GM18505 (cell line): ENCODE measurements at regions not wholly inside any gene's neighbourhood (a gene's known extent, or its start where the extent isn't known, plus 50 kb on each side); places are given as distances from the start of the nearest gene placed in this dataset.
"Not testable (repeated sequence)": the region's sequence is repeated elsewhere in the genome, so short reads cannot be mapped to it uniquely, and the experiment has no call there.

ENCODE experiments used
- ATAC-seq: cut with Tn5 transposase; IDR thresholded peaks from one replicate; pipeline ENCODE4 v1.9.1; 2021; ENCODE audit not compliant: unreplicated experiment
- POLR2A ChIP-seq: IDR thresholded peaks from 4 replicates; pipeline ENCODE4 v1.6.1; 2011; ENCODE audit warnings: borderline replicate concordance; ENCODE audit not compliant: insufficient read depth, insufficient read length; ENCODE audit errors: extremely low read depth

DNA sequence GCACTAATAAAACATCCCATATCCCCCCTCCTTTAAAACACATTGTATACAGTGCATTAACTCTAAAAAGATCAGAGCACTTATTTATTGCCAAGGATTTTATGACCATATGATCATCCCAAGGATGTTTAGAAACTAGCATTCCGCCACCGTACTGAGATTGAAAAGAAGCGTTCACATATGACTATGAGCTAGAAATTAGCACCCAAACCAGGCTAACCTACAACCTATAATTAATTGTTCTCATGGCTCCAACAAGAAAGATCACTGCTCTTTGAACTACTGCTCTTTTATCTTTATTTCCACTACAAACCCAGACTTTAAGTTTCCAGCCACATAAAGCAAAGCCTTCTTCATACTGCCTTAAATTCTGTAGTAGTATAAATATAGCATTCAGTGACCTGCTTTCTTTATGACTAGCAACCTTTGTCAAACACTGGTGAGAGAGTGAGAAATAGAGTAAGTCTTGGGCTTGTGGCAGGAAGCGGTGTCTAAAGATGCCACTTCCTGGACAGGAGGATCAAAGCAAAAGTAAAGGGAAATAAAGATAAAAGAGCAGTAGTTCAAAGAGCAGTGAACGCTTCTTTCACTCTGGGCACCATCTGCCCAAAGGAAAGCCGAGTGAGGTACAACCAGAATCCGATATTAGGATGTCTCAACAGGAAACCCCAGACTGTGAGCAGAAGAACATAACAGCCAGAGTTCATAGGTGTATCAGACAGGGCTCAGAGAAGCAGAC is 151.1 kb upstream of the ERCC6L2 start:
- no peak for TF ChIP-seq POLR2A
- peak; percentile 94 for ATAC-seq

DNA sequence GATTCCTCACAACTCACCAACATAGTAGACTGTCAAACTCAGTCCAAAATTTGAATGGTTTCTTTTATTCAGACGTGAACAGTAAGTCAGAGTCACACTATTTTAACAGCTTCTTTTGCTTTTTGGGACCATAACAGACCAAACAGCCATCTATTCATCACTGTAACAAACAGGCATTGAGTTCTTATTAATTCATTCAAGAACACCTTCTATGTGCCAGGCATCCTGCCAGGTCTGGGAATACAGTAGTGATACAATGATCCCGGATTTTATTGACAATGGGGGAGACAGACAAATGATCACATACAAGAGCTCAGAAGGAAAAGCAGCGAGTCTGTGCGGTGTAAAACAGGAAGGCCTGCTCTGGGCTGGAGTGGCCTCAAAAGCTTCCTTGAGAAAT is 153.3 kb upstream of the ERCC6L2 start:
- no peak for ATAC-seq
- no peak for TF ChIP-seq POLR2A

DNA sequence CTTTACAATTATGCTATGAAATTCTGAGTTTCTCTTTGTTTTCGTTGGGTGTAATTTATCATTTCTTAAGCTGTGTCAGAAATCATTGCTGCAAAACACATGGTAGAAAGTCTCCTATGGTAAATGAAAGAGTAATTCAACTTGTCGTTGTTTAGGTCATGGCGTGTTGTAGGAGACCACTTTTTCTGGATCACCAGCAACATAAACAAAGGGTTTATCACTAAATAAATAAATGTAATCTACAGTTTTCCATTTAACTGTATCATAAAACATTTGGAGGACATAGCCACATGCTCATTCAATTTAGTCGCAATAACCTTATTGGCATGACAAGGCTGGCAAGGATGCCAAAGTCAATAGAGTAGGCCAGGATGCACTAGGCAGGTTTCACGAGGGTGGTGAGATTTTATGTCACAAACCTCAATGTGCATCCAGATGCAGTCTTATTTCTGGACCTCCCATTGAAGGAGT is 154.4 kb upstream of the ERCC6L2 start:
- no peak for TF ChIP-seq POLR2A
- no peak for ATAC-seq

DNA sequence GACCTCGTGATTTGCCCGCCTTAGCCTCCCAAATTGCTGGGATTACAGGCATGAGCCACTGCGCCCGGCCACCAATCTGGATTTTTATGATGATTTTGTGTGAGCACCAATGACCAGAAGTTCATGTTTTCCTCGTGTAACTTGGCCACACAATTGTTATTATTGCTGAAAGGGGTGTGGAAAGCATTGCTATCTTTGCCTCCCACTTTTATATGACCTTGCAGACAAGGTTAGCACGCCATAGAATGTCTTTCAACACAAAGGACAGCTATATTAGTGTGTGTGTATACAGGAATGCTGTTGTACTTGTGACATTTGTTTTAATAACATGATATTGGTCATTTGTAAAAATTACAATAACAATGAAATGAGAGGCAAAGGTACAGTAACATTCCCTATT is 155.0 kb upstream of the ERCC6L2 start:
- ATAC-seq, result no peak
- TF ChIP-seq POLR2A, result no peak

DNA sequence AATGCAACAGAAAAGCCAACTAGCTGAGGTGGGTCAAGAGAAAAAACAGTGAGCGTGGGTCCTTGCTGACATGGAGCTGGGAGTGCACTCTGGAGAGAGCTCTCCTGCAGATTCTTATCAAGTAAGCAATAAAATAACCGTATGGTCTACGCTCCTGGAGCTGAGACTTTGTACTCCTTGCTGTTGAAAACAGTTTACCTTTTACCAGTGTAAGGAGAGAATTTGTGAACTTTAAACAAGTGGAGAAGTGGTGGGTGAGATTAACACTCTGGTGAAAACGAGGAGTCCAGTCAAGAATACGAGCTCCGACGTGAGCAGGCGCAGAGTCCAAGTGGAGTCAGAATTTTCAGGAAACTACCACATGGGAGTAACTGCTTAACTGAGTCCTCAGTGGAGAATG is 156.1 kb upstream of the ERCC6L2 start:
- no peak for TF ChIP-seq POLR2A
- ATAC-seq, result no peak

DNA sequence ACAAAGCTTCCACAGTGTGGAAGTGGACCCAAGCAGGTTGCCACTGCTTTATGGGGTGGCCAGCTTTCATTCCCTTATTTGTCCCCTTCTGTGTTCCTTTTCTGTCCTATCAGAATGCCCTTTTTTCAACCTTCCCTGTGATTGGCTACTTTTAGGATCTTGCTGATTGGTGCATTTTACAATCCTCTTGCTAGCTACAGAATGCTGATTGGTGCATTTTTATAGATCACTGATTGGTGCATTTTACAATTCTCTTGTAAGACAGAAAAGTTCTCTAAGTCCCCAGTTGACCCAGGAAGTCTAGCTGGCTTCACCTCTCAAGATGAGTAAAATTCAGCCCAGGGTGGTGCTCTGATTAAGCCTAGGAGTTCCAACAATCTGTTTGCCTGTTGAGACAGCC is 157.2 kb upstream of the ERCC6L2 start:
- TF ChIP-seq POLR2A, result no peak
- ATAC-seq, result no peak

DNA sequence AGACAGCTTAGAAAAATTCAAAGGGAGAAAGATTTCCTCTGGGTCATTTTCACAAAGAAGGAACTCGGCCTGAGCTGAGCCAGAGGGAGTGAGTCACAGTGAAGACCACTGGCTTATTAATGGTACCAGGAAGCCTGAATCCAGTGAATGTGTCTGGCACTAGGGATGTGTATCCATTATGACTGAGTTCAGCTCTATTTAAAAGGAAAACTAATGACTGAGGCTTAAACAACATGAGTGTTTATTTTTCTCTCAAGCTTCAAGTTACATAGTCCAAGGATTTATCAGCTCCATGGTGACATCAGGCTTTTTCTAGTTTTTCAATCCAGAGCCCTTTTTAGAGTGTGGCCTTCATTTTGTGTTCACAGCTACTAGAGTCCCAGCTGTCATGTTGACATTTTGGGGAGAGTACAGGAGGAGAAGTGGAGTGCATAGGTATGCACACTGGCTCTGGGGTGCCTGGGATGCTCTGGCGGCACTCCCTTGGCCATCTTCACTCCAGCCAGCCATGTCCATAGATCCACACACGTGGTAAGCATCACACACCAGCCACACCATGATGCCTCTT is 159.5 kb upstream of the ERCC6L2 start:
- ATAC-seq, result no peak
- no peak for TF ChIP-seq POLR2A

DNA sequence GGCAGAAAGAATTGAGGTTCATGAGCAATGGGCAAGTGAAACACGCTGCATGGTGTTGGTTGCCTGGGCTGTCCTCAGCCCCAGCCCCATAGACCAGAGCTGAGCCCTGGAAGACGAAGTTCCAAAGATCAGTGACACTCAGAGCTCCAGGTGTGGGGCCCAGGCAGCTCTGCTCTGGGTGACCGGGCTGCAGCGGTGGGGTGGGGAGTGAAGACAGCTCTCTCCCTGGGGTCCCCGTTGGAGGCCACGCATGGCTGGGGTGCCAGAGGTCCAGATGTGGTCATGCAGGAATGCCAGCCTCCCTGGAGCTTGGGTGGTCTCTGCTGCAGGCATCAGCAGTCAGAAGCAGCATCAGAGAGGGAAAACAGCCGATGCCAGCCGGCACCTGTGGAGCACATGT is 165.0 kb upstream of the ERCC6L2 start:
- TF ChIP-seq POLR2A, result no peak
- ATAC-seq, result no peak

DNA sequence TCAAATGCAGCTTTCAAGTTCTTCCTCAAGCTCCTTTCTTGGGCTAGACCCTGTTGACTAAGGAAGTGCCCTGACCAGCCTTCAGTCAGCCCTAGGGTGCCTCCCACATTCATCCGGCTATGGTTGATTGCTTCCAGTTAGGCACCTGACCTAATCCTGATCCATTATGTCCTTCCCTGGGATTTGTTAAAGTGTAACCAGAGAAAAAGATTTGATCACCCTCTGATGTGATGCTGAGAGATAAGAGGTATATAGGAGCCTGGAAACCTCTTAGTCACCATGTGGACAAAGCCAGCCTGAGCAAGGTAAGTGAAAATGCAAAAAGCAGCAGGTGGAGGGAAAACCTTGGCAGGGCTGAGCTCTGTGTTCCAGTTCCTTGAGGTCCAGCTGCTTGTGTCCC is 178.8 kb upstream of the ERCC6L2 start:
- ATAC-seq, result no peak
- no peak for TF ChIP-seq POLR2A

DNA sequence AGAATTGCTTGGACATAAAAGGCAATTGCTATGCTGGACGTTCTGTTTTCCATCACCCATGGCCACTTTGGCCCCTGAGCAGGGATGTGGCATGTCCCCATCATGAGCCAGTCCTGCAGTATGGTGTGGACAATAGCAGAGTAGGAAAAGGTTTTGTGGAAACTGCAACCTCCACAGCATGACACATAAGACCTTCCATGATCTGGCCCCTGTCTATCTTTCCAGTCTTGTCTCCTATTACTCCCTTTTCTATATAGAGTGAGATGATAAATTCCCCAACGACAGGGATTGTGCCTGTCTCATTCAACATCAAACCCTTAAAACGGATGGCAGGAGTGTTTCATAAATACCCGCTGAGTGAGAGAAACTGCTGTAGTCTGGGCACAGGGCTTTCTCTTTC is 174.7 kb upstream of the PTCH1 start:
- ATAC-seq, result no peak
- no peak for TF ChIP-seq POLR2A

DNA sequence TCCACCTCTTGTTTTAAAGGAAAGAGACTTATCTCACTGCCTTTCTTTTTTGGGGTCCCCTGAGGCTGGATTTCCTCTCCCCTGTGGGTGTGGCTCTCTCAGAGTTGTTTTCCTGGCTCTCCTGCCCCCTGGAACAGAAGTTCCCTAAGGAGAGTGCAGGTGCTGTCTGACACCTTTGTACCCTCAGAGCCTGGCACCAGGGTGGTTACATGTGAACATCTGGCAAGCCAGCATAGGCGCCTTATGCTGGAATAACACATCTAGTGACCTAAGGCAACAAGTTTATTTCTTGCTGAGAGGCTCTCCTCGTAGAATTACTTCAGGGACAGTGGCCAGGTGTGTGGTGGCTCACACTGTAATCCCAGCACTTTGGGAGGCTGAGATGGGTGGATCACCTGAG is 172.9 kb upstream of the PTCH1 start:
- TF ChIP-seq POLR2A, result no peak
- ATAC-seq, result no peak

DNA sequence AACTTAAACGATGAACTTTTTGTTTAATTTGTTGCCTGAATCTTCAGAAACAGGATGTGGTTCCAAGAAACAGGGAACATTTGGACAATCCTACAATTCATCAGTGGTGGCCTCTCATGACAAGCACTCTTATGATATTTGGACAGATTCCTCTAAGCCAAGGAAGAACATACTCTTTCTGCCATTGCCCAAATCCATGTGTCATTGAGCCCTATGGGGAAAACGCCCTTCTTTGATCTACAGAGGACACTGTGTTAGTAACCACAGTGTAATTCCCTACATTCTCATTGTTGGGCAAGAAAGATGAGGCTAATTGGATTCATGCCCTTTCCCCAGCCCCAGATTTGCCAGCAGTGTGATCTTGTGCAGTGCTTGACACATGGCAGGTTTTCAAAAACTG is 167.7 kb upstream of the PTCH1 start:
- no peak for TF ChIP-seq POLR2A
- no peak for ATAC-seq

DNA sequence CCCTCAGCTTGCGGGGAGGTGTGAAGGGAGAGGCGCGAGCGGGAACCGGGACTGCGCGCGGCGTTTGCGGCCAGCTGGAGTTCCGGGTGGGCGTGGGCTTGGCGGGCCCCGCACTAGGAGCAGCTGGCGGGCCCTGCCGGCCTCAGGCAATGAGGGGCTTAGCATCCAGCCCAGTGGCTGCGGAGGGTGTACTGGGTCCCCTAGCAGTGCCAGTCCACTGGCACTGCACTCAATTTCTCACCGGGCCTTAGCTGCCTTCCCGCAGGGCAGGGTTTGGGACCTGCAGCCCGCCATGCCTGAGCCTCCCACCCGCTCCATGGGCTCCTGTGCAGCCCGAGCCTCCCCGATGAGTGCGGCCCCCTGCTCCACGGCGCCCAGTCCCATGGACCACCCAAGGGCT is 163.5 kb upstream of the PTCH1 start:
- ATAC-seq, result not testable (repeated sequence)

DNA sequence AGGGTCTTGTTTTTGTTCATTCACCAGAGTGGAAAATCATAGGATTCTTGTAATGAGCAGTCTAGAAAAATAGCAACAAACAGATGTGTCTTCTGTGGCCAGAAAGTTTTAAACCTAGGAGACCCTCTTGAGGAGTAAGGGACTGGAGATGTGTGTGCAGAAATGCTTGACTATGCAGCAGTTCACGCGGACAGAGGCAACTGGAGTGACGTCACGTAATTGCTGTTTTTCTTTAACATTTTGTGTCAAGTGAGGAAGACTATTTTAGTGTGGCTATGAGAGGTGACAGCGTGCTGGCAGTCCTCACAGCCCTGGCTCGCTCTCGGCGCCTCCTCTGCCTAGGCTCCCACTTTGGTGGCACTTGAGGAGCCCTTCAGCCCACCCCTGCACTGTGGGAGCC is 163.1 kb upstream of the PTCH1 start:
- ATAC-seq, result no peak
- TF ChIP-seq POLR2A, result no peak

DNA sequence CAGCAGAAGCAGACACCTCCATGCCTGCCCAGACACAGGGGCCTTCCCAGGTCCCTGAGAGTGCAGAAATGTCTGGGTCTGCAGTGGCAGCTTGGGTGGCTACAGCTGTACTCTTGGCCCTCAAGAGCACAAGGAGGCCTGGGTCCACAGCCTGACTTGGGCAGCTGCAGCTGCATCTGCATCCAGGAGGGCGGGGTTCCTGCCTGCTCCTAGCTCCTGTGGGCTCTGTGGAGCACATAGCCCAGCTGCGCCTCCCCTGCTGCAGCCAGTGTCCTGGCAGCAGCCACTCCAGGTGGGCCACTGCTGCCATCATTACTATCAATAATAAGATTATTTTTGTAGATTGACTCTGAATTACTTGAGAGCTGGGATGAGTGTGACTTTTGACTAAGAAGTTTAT is 162.0 kb upstream of the PTCH1 start:
- no peak for ATAC-seq
- TF ChIP-seq POLR2A, result no peak

DNA sequence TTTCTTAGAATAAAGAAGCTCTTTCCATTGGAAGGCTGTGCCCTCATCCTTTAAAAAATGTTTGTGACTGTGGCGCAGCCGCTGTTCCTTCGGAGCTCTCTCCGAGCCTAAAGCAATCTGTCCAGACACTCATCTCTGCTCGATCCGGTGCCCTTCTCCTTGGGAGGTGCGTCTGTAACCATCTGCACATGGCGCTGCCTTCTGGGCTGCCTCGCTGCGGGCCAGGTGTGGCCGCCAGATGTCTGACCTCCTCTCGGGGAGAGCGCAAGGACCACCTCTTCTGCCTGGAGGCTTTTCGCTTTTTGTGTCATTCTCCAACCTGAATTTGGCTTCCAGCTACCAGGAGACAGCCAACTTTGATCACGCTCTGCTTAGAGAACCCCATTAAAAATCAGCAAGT is 153.4 kb upstream of the PTCH1 start:
- no peak for ATAC-seq
- no peak for TF ChIP-seq POLR2A

DNA sequence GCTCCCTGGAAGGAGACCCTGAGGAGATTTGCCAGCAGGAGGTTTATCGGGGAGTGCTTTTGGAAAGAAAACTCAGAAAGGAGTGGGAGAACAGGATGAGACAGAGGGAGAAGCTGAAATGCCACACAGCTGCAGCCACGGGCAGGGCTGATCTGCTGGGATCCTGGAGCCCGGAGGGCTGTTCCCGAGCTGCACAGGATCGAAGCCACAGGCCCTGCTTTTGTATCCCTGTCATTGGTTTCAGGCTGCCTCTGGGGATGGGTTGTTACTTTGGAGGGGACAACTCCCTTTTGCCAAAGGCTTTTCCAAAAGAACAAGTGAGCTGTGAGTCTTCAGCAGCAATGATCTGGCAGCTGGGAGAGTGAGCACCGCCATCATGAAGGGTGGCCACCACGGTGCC is 152.5 kb upstream of the PTCH1 start:
- TF ChIP-seq POLR2A, result no peak
- ATAC-seq, result no peak
